ENCODE measurements at regions not wholly inside any gene's neighbourhood (a gene's known extent, or its start where the extent isn't known, plus 50 kb on each side); places are given as distances from the start of the nearest gene placed in this dataset.
A peak's percentile ranks its signal among the peaks of the same experiment; 100 is the strongest.

DNA sequence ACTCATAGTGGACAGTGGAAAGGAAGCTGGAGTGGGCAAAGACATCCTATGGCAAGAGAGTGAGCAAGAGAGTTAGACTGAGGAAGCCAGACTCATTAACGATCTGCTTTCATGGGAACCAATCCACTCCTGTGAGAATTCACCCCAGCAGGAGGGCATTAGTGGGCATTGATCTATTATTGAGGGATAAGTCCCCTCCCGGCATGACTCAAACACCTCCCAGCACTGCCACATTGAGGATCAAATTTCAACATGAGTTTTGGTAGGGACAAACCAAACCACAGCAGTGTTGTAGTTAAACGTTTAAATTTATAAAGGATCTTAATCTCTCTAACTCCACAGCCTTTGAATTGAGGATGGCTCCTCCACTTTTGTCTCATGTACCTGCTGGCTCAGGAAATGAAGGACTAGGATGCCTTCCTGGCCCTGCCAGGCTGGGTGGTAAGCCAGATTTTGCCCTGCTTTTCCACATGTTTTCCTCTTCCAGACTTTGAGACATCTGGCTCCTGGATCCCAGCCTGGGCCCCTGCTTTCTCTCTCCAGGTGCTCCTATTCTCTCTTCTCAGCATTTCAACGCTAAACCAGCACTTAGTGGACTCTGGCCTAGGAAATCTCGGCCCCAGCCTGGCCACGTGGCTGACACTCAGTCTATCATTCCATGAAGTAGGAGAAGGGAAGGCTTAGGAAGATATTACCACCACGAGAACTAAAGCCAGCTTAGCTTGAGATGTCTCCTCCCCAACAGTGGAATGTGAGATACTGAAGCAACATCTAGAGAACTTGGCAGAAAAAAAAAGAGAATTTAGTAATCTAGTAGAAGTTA lies 96.5 kb upstream of the PIP4K2A start:
- intact Hi-C loops (cut with DNase I; ENCODE audit: low total_unique reads) = no loop called here
- TF ChIP-seq CTCF (IDR thresholded peaks at IDR 0.05) (no peak), POLR2A (IDR thresholded peaks at IDR 0.05) (no peak), EP300 (IDR thresholded peaks at IDR 0.05) (no peak)
- H3K27me3 ChIP-seq = no peaks in the 10 kb centered on the region
- H3K9me3 ChIP-seq = no peaks in the 10 kb centered on the region
- DNase-seq = no peak
- no peak overlapping the region for H3K27ac ChIP-seq
- H3K4me3 ChIP-seq = no peak overlapping the region
- 50 to 71% (median 58%) methylated on average over 7 of the region's 7 CpGs for WGBS, 5 donors
- peaks cover 0 to 7% (median 0%) of the 10 kb centered on the region in 4 donors for H3K4me1 ChIP-seq
- no peaks in the 10 kb centered on the region for H3K36me3 ChIP-seq

- 79 to 96% (median 84%) methylated on average over 4 of the region's 4 CpGs for WGBS, 5 donors
- TF ChIP-seq POLR2A (IDR thresholded peaks at IDR 0.05) (no peak), EP300 (IDR thresholded peaks at IDR 0.05) (no peak), CTCF (IDR thresholded peaks at IDR 0.05) (no peak), POLR2AphosphoS5 (IDR thresholded peaks at IDR 0.05) (no peak)
- Histone ChIP-seq H3K4me1 (peaks cover 0 to 28% (median 8%) of the 10 kb centered on the region in 4 donors), H3K27ac (no peak overlapping the region), H3K9me3 (no peaks in the 10 kb centered on the region), H3K27me3 (no peaks in the 10 kb centered on the region), H3K4me3 (no peak overlapping the region), H3K36me3 (no peaks in the 10 kb centered on the region)
- intact Hi-C loops (cut with DNase I; ENCODE audit: low total_unique reads) = no loop called here
- DNase-seq = peak in 1 of 2 donors; percentile 38
Observed at GRCh38 chr10:22807238-22807637, 92.9 kb upstream of the PIP4K2A start.

- Histone ChIP-seq H3K9me3 (no peaks in the 10 kb centered on the region), H3K27ac (no peak overlapping the region), H3K4me1 (peaks cover 0 to 28% (median 8%) of the 10 kb centered on the region in 4 donors), H3K4me3 (no peak overlapping the region), H3K36me3 (no peaks in the 10 kb centered on the region), H3K27me3 (no peaks in the 10 kb centered on the region)
- 31 to 48% (median 38%) methylated on average over 4 of the region's 4 CpGs for WGBS, 5 donors
- peak in 1 of 2 donors; percentile 55 for DNase-seq
- TF ChIP-seq CTCF (IDR thresholded peaks at IDR 0.05) = no peak
- no peak for TF ChIP-seq EP300 (IDR thresholded peaks at IDR 0.05)
- no peak for TF ChIP-seq POLR2A (IDR thresholded peaks at IDR 0.05)
- TF ChIP-seq POLR2AphosphoS5 (IDR thresholded peaks at IDR 0.05) = peak in 1 of 3 donors; percentile 5
- intact Hi-C loops (cut with DNase I; ENCODE audit: low total_unique reads) = no loop called here
Observed at GRCh38 chr10:22805304-22805703, 90.9 kb upstream of the PIP4K2A start.

- no peak for DNase-seq
- no peak overlapping the region for H3K27ac ChIP-seq
- no peaks in the 10 kb centered on the region for H3K27me3 ChIP-seq
- no peaks in the 10 kb centered on the region for H3K36me3 ChIP-seq
- TF ChIP-seq POLR2AphosphoS5 (IDR thresholded peaks at IDR 0.05) (no peak), CTCF (IDR thresholded peaks at IDR 0.05) (no peak), POLR2A (IDR thresholded peaks at IDR 0.05) (no peak), EP300 (IDR thresholded peaks at IDR 0.05) (no peak)
- intact Hi-C loops (cut with DNase I; ENCODE audit: low total_unique reads) = no loop called here
- WGBS, 5 donors = 60 to 70% (median 69%) methylated on average over 2 of the region's 2 CpGs
- peaks cover 0 to 28% (median 8%) of the 10 kb centered on the region in 4 donors for H3K4me1 ChIP-seq
- no peak overlapping the region for H3K4me3 ChIP-seq
- H3K9me3 ChIP-seq = no peaks in the 10 kb centered on the region
Observed at GRCh38 chr10:22803261-22803885, 89.0 kb upstream of the PIP4K2A start.

Measured in stomach (tissue), 8 donors.